HS-27A (cell line): ENCODE measurements at regions not wholly inside any gene's neighbourhood (a gene's known extent, or its start where the extent isn't known, plus 50 kb on each side); places are given as distances from the start of the nearest gene placed in this dataset.

Experiments
- DNase-seq: peaks from one replicate; pipeline ENCODE4 v3.0.0-alpha.2; 2012; ENCODE audit warnings: low read depth, missing footprints

GRCh38 chr5:167709625-167710024 is 581.8 kb upstream of the WWC1 start:
- DNase-seq = no peak

GRCh38 chr5:167710444-167711073 is 580.9 kb upstream of the WWC1 start:
- no peak for DNase-seq

- no peak for DNase-seq
Observed at GRCh38 chr5:167712986-167713585, 578.4 kb upstream of the WWC1 start.

- DNase-seq = no peak
Observed at GRCh38 chr5:167713896-167714295, 577.5 kb upstream of the WWC1 start.

- DNase-seq = no peak
Observed at GRCh38 chr5:167716126-167716775, 575.2 kb upstream of the WWC1 start.

GRCh38 chr5:167720259-167720658 is 571.2 kb upstream of the WWC1 start:
- DNase-seq = no peak

- DNase-seq = no peak
Observed at GRCh38 chr5:167720676-167721260, 570.7 kb upstream of the WWC1 start.

GRCh38 chr5:167721926-167722440 is 569.5 kb upstream of the WWC1 start:
- no peak for DNase-seq

GRCh38 chr5:167723254-167723871 is 568.1 kb upstream of the WWC1 start:
- DNase-seq = no peak

GRCh38 chr5:167725264-167725663 is 566.2 kb upstream of the WWC1 start:
- DNase-seq = no peak

- DNase-seq = no peak
Observed at GRCh38 chr5:167725741-167726140, 565.7 kb upstream of the WWC1 start.

- DNase-seq = no peak
Observed at GRCh38 chr5:167726642-167727041, 564.8 kb upstream of the WWC1 start.

GRCh38 chr5:167730121-167730520 is 561.3 kb upstream of the WWC1 start:
- peak; percentile 77 for DNase-seq

- no peak for DNase-seq
Observed at GRCh38 chr5:167730656-167731055, 560.8 kb upstream of the WWC1 start.

GRCh38 chr5:167731951-167732350 is 559.5 kb upstream of the WWC1 start:
- DNase-seq = no peak

GRCh38 chr5:167732499-167732898 is 558.9 kb upstream of the WWC1 start:
- DNase-seq = no peak

- no peak for DNase-seq
Observed at GRCh38 chr5:167736992-167737391, 554.5 kb upstream of the WWC1 start.

- no peak for DNase-seq
Observed at GRCh38 chr5:167743695-167744464, 547.6 kb upstream of the WWC1 start.

- no peak for DNase-seq
Observed at GRCh38 chr5:167745868-167746267, 545.6 kb upstream of the WWC1 start.

- no peak for DNase-seq
Observed at GRCh38 chr5:167750586-167750985, 540.9 kb upstream of the WWC1 start.

GRCh38 chr5:167752936-167753335 is 538.5 kb upstream of the WWC1 start:
- DNase-seq = no peak
